Umbilical cord (tissue), 1 donor: ENCODE measurements at regions not wholly inside any gene's neighbourhood (a gene's known extent, or its start where the extent isn't known, plus 50 kb on each side); places are given as distances from the start of the nearest gene placed in this dataset.
A peak's percentile ranks its signal among the peaks of the same experiment; 100 is the strongest.

Experiments used
- DNase-seq: peaks from one replicate; pipeline ENCODE4 v3.0.0-alpha.2; 2015; ENCODE audit warnings: low spot score

- no peak for DNase-seq
These were observed 219.5 kb upstream of the SOX11 start for GRCh38 chr2:5472673-5473072.

- DNase-seq: peak; percentile 7
These were observed 218.5 kb upstream of the SOX11 start for GRCh38 chr2:5473635-5474034.

DNA sequence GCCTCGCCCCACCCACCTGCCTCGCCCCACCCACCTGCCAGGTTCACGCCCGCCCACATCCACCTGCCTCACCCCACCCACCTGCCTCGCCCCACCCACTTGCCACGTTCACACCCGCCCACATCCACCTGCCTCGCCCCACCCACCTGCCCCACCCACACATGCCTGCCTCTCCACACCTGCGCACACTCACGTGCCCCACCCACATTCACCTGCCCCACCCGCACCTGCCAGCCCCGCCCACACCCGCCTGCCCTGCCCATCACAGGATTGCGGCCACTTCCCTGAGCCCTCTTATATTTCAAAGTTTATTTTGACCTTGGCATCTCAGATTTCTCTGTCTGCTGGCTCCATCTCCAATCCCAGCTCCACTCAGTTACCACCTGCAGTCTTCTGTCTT is 217.5 kb upstream of the SOX11 start:
- DNase-seq: no peak

DNA sequence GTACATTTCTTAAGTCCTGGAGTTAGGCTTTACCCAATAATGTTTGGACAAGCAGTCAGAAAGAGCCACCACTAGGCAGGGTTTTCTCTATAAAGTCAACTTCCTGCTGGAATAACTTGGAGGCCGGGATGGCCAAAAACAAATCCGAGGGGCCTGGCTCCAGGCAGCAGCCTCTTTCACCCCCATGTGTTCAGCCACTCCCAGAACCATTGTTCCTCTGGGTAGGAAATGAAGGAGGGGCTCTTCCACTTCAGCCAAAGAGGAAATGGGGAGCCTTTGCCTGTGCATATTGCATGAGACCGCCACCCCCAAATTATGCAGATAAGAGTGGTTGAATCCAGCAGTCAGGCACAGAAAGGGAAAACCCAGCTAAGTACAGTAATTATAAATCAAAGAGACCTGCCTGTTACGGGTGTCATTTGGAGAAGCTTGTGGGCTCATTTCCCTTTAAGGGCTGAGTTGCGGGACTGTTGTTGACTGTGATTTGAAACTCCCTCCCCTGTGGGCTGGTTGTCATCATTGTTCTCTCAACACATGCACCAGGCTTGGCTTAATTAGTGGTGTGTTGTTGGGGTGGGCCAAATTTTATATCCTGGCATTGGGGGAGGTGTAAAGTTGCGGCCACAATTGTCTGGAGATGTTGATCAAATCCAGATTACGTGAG is 212.8 kb upstream of the SOX11 start:
- peak; percentile 11 for DNase-seq

DNA sequence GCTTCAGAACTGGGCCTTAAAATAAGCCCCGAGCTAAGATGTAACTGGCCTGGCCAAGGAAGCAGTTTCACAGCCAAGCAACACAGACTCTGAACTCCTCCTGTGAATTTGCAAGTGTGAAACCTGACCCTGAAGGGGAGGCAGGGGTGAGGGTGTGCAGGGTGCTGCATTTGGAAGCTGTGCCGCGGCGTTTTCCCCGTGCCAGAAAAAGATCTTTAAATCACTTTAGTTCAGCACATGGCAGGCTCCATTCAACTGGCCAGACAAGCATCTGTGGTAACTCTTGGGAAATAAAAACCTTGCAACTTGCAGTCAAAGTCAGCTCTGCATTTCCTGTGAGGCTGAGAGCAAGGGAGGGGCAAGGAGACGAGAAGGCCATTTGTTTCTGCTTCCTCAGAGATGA is 209.3 kb upstream of the SOX11 start:
- DNase-seq: peak; percentile 79

- no peak for DNase-seq
These were observed 207.3 kb upstream of the SOX11 start for GRCh38 chr2:5484868-5485267.

- DNase-seq: no peak
These were observed 200.7 kb upstream of the SOX11 start for GRCh38 chr2:5491523-5491922.

DNA sequence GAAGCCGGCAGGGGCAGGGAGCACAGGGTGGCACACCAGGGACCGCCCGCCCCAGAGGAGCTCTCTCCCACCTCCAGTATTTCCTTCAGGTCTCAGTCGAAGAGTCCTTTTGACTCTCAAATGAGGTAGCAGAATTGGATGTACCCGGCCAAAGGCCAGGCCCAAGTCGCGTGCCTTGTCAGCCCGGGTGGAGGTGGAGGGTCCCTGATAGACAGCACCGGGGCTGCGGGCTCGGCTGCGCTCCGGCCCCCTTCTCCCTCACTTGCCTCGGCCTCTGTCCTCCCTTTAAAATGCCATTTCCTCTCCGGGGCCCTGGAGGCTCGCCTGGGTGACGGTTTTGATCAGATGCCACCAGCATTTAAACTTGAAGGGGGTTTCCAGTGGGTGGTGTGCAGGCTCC is 198.9 kb upstream of the SOX11 start:
- DNase-seq: no peak

GRCh38 chr2:5494212-5494611 is 198.0 kb upstream of the SOX11 start:
- no peak for DNase-seq

DNA sequence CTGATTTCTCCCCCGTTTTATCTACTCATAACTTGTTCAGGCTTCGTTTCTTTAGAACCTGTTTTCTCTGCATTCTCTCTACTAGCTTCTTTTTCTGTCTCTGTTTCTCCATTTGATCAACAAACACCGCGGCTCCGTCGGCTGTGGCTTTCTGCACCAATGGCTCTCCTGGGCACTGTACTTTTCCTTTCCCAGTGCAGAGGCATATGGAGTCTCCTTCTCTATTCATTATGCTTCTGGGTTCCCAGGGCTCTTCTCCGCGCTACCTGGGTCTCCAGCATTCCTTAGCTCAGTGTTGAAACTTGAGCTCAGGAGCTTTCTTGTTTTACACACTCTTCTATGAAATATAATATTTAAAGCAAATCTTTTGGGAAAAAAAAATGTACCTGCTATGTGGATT is 196.6 kb upstream of the SOX11 start:
- DNase-seq: no peak

GRCh38 chr2:5497874-5498273 is 194.3 kb upstream of the SOX11 start:
- no peak for DNase-seq

DNA sequence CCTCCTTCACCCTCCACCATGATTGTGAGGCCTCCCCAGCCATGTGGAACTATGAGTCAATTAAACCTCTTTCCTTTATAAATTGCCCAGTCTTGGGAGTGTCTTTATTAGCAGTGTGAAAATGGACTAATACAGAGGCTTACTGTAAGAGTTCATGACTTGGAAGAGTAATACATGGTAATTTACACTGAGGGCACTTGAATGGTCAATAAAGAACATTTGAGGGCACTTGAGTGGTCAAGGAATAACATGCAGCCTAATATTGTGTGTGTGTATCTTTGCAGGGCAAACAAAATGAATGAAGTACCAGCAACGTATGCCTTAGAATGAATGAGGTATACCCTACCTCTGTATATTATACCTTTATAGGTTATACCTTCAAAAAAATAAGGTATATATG is 190.4 kb upstream of the SOX11 start:
- DNase-seq: no peak

DNA sequence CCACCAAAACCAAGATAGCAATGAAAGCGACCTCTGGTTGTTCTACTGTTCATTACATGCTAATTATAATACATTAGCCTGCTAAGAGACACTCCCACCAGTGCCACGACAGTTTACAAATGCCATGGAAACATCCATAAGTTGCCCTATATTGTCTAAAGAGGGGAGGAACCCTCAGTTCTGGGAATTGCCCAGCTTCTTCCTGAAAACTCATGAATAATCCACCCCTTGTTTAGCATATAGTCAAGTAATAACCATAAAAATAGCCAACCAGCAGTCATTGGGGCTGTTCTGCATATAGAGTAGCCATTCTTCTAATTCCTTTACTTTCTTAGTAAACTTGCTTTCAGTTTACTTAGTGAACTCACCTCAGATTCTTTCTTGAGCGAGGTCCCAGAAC is 189.8 kb upstream of the SOX11 start:
- no peak for DNase-seq

- no peak for DNase-seq
These were observed 187.4 kb upstream of the SOX11 start for GRCh38 chr2:5504756-5505155.

- DNase-seq: no peak
These were observed 184.8 kb upstream of the SOX11 start for GRCh38 chr2:5507367-5507766.

DNA sequence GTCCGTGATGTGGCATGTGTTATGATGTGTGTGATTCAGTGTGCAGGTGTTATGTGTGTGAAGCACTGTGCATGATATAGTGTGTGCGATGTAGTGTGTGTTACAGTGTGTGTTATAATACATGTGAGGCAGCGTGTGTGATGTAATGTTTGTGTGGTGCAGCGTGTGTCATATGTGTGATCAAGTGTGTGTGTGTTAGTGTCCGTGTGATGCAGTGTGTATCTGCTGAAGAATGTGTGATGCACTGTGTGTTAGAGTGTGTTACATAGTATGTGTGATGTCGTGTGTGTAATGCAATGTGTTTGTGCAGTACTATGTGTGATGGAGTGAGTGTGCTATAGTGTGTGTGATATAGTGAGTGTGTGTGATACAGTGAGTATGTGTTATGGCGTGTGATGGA is 182.8 kb upstream of the SOX11 start:
- no peak for DNase-seq

DNA sequence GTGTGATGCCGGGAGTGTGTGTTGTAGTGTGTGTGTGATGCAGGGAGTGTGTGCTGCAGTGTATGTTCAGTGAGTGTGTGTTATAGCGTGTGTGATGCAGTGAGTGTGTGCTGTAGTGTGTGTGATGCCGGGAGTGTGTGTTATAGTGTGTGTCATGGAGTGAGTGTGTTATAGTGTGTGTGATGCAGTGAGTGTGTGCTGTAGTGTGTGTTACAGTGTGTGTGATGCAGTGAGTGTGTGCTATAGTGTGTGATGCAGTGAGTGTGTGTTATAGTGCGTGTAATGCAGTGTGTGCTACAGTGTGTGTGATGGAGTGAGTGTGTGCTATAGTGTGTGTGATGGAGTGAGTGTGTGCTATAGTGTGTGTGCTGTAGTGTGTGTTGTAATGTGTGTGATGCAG is 182.1 kb upstream of the SOX11 start:
- no peak for DNase-seq

DNA sequence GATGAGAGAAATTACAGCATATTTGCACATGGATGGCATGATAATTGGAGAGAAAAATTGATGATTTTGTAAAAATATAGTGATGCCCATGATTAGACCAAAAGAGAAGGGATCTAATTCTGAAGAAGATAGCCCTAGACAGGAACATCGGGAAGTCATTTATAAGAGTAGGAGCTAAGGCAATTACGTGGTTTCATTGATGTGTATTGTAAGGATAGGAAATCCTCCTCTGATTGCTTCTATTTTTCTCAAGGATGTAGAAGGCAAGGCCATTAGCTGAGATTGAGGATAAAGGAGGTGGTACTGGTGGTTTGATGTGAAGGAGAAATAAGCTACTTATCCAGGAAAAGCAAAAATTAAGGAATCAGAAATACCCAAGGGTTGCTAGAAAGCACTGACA is 176.5 kb upstream of the SOX11 start:
- DNase-seq: no peak

- DNase-seq: no peak
These were observed 172.9 kb upstream of the SOX11 start for GRCh38 chr2:5519286-5519685.

GRCh38 chr2:5520463-5520972 is 171.7 kb upstream of the SOX11 start:
- DNase-seq: peak; percentile 87

- DNase-seq: no peak
These were observed 170.7 kb upstream of the SOX11 start for GRCh38 chr2:5521461-5521860.

DNA sequence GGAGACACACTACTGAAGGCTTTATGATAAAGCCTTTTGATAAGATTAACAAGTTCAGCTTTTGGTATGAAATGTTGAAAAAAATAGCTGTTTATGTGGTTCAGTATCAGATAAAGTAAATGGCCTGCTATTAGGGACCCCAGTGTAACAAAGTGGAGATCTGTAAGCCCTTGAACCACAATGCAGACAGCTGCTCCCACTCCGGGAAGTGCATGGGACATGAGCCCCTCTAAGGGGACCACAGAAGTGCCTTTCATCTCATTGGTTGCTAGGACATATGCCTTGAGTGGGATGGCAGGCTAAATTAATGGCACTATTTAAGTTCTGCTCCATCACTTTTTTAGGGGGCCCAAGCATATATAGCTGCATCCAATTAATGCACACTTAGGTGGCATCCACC is 167.6 kb upstream of the SOX11 start:
- no peak for DNase-seq

DNA sequence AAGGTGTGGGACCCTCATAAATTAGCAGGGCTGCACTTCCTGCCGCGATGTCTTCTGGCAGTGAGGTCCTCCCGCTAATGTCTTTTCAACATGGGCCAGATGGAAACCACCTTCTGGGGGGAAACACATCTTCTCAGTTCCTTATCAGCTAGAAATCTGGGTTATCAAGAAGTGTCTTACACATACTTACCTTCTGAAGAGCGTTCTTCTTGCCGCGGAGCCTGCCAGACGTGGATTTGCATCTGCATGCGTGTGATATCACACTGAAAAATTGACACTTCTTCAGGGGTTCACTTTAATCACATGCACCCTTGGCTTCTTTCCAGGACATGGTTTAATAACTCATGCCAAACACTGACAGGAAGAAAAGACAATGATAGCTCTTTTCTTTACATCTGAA is 163.5 kb upstream of the SOX11 start:
- no peak for DNase-seq

GRCh38 chr2:5530011-5530696 is 162.0 kb upstream of the SOX11 start:
- no peak for DNase-seq
